CD14-positive monocyte (primary cell): ENCODE measurements at regions not wholly inside any gene's neighbourhood (a gene's known extent, or its start where the extent isn't known, plus 50 kb on each side); places are given as distances from the start of the nearest gene placed in this dataset.

ENCODE experiments used
- DNase-seq, 3 donors: peaks; one replicate each; pipeline ENCODE4 v3.0.0-alpha.2; 2011 to 2022
- H2AFZ ChIP-seq: 2 replicates; pipeline ENCODE4 v1.6.0; 2012; ENCODE audit warnings: mild to moderate bottlenecking, low read depth, low read length, inconsistent platforms; ENCODE audit not compliant: insufficient read depth, poor library complexity, severe bottlenecking
- H3K27ac ChIP-seq, 2 donors: 1 replicate in 1 of 2; 2 replicates in 1 of 2; pipeline ENCODE4 v1.5.1; 2012 to 2013; ENCODE audit warnings: low read length in 2 of 2, control low read depth in 1 of 2, inconsistent platforms in 1 of 2, low read depth in 1 of 2, mild to moderate bottlenecking in 1 of 2
- H3K27me3 ChIP-seq, 2 donors: one replicate each; pipeline versions ENCODE4 v1.6.0 to v1.6.1; 2011 to 2013; ENCODE audit warnings: low read length in 2 of 2; ENCODE audit not compliant: control insufficient read depth in 2 of 2, insufficient read depth in 2 of 2
- H3K36me3 ChIP-seq, 2 donors: replicated peaks in 1 of 2; 1 replicate in 1 of 2; 2 replicates in 1 of 2; pipeline versions ENCODE4 v1.5.1 to v1.6.1; 2012 to 2013; ENCODE audit warnings: low read length in 2 of 2, control low read depth in 1 of 2, inconsistent platforms in 1 of 2, mild to moderate bottlenecking in 1 of 2; ENCODE audit not compliant: insufficient read depth in 2 of 2, control insufficient read depth in 1 of 2
- H3K4me1 ChIP-seq, 2 donors: 1 replicate in 1 of 2; 2 replicates in 1 of 2; pipeline versions ENCODE4 v1.5.1 to v1.6.1; 2012 to 2013; ENCODE audit warnings: low read length in 2 of 2, control low read depth in 1 of 2, inconsistent platforms in 1 of 2, mild to moderate bottlenecking in 1 of 2, moderate library complexity in 1 of 2; ENCODE audit not compliant: insufficient read depth in 2 of 2, control insufficient read depth in 1 of 2
- H3K4me2 ChIP-seq: replicated peaks from 2 replicates; pipeline ENCODE3; 2012; ENCODE audit warnings: low read length, moderate library complexity, mild to moderate bottlenecking; ENCODE audit not compliant: poor library complexity, severe bottlenecking; ENCODE audit errors: extremely low read depth
- H3K4me3 ChIP-seq, 3 experiments: fragments of 200-600 bp in 1 of 3; sonication (generic) in 1 of 3; replicated peaks in 1 of 3; 1 replicate in 2 of 3; 2 replicates in 1 of 3; pipeline ENCODE4 v1.5.1; 2011 to 2013; ENCODE audit warnings: low read length in 3 of 3, mild to moderate bottlenecking in 3 of 3, control low read depth in 2 of 3, low read depth in 2 of 3, inconsistent platforms in 1 of 3, moderate library complexity in 1 of 3
- H3K79me2 ChIP-seq: 2 replicates; pipeline ENCODE4 v1.6.0; 2012; ENCODE audit warnings: mild to moderate bottlenecking, control low read depth, inconsistent platforms, low read length, moderate library complexity; ENCODE audit not compliant: insufficient read depth
- H3K9ac ChIP-seq: 2 replicates; pipeline ENCODE4 v1.6.0; 2017; ENCODE audit warnings: low read length, mild to moderate bottlenecking; ENCODE audit not compliant: insufficient read depth, poor library complexity, severe bottlenecking
- H3K9me3 ChIP-seq, 2 donors: replicated peaks in 1 of 2; 1 replicate in 1 of 2; 2 replicates in 1 of 2; pipeline versions ENCODE4 v1.5.1 to v1.6.1; 2012 to 2013; ENCODE audit warnings: low read length in 2 of 2, control low read depth in 1 of 2; ENCODE audit not compliant: control insufficient read depth in 1 of 2, insufficient read depth in 1 of 2
- H4K20me1 ChIP-seq: 2 replicates; pipeline ENCODE4 v1.6.0; 2012; ENCODE audit warnings: mild to moderate bottlenecking, low read length, control low read depth, moderate library complexity; ENCODE audit not compliant: insufficient read depth
- H3K27ac Mint-ChIP-seq, 7 donors: one replicate each; pipeline ENCODE4 v1.8.0; 2020; ENCODE audit warnings: mild to moderate bottlenecking in 7 of 7, mixed read lengths in 7 of 7, moderate library complexity in 6 of 7, inconsistent platforms in 2 of 7
- H3K27me3 Mint-ChIP-seq, 3 donors: one replicate each; pipeline ENCODE4 v1.8.0; 2021 to 2022; ENCODE audit warnings: low read depth in 3 of 3, mild to moderate bottlenecking in 3 of 3, mixed read lengths in 3 of 3, moderate library complexity in 3 of 3, inconsistent platforms in 1 of 3
- H3K36me3 Mint-ChIP-seq, 2 donors: one replicate each; pipeline ENCODE4 v1.8.0; 2020; ENCODE audit warnings: mixed read lengths in 2 of 2, inconsistent platforms in 1 of 2, mild to moderate bottlenecking in 1 of 2
- H3K4me1 Mint-ChIP-seq: one replicate; pipeline ENCODE4 v1.8.0; 2020; ENCODE audit warnings: mild to moderate bottlenecking, mixed read lengths
- H3K4me3 Mint-ChIP-seq, 2 donors: one replicate each; pipeline ENCODE4 v1.8.0; 2020; ENCODE audit warnings: mild to moderate bottlenecking in 2 of 2, mixed read lengths in 2 of 2, moderate library complexity in 1 of 2
- H3K9me3 Mint-ChIP-seq, 7 donors: one replicate each; pipeline ENCODE4 v1.8.0; 2020 to 2022; ENCODE audit warnings: mixed read lengths in 7 of 7, mild to moderate bottlenecking in 6 of 7, moderate library complexity in 6 of 7, inconsistent platforms in 2 of 7
- CTCF ChIP-seq: fragments of 200-600 bp; IDR thresholded peaks from one replicate; pipeline ENCODE4 v1.8.0; 2022; ENCODE audit warnings: antibody characterized with exemption, mild to moderate bottlenecking
- WGBS: methylation state at CpG from one replicate; pipeline ENCODE4 v1.1.5; 2013; ENCODE audit warnings: missing lambda C conversion rate; ENCODE audit not compliant: insufficient coverage; 5-methylcytosine and 5-hydroxymethylcytosine counted together
- intact Hi-C, 2 donors: fragments of 100-400 bp; cut with micrococcal nuclease; formaldehyde crosslinking; loops; one replicate each; pipeline versions ENCODE4 v1.15.0 to v1.15.1; 2023

- Histone ChIP-seq H3K27me3 (no peaks in the 10 kb centered on the region), H3K36me3 (no peaks in the 10 kb centered on the region), H3K4me1 (no peaks in the 10 kb centered on the region), H3K9me3 (no peaks in the 10 kb centered on the region), H3K27ac (no peak overlapping the region), H2AFZ (no peak overlapping the region), H3K9ac (no peak overlapping the region), H3K79me2 (no peaks in the 10 kb centered on the region), H4K20me1 (no peaks in the 10 kb centered on the region), H3K4me2 (no peak overlapping the region), H3K4me3 (no peak overlapping the region)
- H3K36me3 Mint-ChIP-seq = no peaks in the 10 kb centered on the region
- intact Hi-C loops = no loop called here
- peaks cover 0 to 3% (median 0%) of the 10 kb centered on the region in 7 donors for H3K9me3 Mint-ChIP-seq
- H3K27me3 Mint-ChIP-seq = peaks cover 0 to 2% (median 0%) of the 10 kb centered on the region in 3 donors
- H3K4me3 Mint-ChIP-seq = no peak overlapping the region
- no peak for TF ChIP-seq CTCF
- no CpG with 5 or more reads among the region's 3 CpGs for WGBS
- no peak for DNase-seq
- H3K4me1 Mint-ChIP-seq = no peaks in the 10 kb centered on the region
- no peak overlapping the region for H3K27ac Mint-ChIP-seq
Measured at GRCh38 chr18:64333584-64333983, 184.7 kb upstream of the LINC00305 start.

GRCh38 chr18:64332835-64333234, 183.9 kb upstream of the LINC00305 start:
- 93% methylated on average over 4 of the region's 6 CpGs for WGBS
- no peaks in the 10 kb centered on the region for H3K4me1 ChIP-seq
- Mint-ChIP-seq H3K27ac (no peak overlapping the region), H3K9me3 (peaks cover 0 to 3% (median 0%) of the 10 kb centered on the region in 7 donors), H3K4me1 (no peaks in the 10 kb centered on the region), H3K27me3 (peaks cover 0 to 2% (median 0%) of the 10 kb centered on the region in 3 donors), H3K4me3 (no peak overlapping the region), H3K36me3 (no peaks in the 10 kb centered on the region)
- H3K27ac ChIP-seq = no peak overlapping the region
- no peak overlapping the region for H2AFZ ChIP-seq
- H3K79me2 ChIP-seq = no peaks in the 10 kb centered on the region
- H4K20me1 ChIP-seq = no peaks in the 10 kb centered on the region
- H3K4me3 ChIP-seq = no peak overlapping the region
- no peaks in the 10 kb centered on the region for H3K9me3 ChIP-seq
- no peak for TF ChIP-seq CTCF
- DNase-seq = no peak
- no peaks in the 10 kb centered on the region for H3K27me3 ChIP-seq
- no peak overlapping the region for H3K9ac ChIP-seq
- H3K36me3 ChIP-seq = no peaks in the 10 kb centered on the region
- intact Hi-C loops = no loop called here
- no peak overlapping the region for H3K4me2 ChIP-seq
